OCI-LY7 (cell line): ENCODE measurements at regions not wholly inside any gene's neighbourhood (a gene's known extent, or its start where the extent isn't known, plus 50 kb on each side); places are given as distances from the start of the nearest gene placed in this dataset.

Source experiments
- EZH2phosphoT487 ChIP-seq: fragments of 200-600 bp; sonication (generic); IDR thresholded peaks from 2 replicates; pipeline ENCODE4 v1.6.1; 2018; ENCODE audit warnings: low read depth, borderline replicate concordance, mild to moderate bottlenecking, mixed run types, antibody characterized with exemption, low read length, moderate library complexity, mixed read lengths
- TF ChIP-seq, protein P1 (sequence below): fragments of 200-600 bp; sonication (generic); conservative IDR thresholded peaks from 2 replicates; pipeline ENCODE4 v1.5.1; 2014; ENCODE audit warnings: mild to moderate bottlenecking, antibody characterized with exemption, low read length, moderate library complexity, mixed read lengths

DNA sequence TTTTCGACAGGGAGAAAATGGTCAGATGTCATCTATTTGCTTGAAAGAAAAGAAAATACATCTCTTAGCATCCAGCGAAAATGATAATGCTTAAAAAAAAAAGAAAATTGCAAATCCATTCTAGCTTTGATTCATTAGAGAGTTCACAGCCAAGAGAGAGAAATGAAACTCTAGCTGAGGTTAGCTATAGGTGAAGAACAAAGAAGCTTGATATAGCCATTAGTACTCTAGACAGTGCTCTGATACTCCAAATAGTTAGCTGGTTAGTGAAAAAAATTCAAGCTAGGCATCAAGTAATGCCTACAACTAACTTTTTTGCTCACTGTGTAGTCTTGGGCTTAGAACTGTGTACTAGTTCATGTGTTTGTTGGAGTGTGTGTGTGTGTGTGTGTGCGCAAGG, 721.6 kb upstream of the SOX9 start:
- TF ChIP-seq, protein P1, sequence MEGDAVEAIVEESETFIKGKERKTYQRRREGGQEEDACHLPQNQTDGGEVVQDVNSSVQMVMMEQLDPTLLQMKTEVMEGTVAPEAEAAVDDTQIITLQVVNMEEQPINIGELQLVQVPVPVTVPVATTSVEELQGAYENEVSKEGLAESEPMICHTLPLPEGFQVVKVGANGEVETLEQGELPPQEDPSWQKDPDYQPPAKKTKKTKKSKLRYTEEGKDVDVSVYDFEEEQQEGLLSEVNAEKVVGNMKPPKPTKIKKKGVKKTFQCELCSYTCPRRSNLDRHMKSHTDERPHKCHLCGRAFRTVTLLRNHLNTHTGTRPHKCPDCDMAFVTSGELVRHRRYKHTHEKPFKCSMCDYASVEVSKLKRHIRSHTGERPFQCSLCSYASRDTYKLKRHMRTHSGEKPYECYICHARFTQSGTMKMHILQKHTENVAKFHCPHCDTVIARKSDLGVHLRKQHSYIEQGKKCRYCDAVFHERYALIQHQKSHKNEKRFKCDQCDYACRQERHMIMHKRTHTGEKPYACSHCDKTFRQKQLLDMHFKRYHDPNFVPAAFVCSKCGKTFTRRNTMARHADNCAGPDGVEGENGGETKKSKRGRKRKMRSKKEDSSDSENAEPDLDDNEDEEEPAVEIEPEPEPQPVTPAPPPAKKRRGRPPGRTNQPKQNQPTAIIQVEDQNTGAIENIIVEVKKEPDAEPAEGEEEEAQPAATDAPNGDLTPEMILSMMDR = no peak
- TF ChIP-seq EZH2phosphoT487 = no peak
